OCI-LY1 (cell line): ENCODE measurements at regions not wholly inside any gene's neighbourhood (a gene's known extent, or its start where the extent isn't known, plus 50 kb on each side); places are given as distances from the start of the nearest gene placed in this dataset.

Experiments
- H2AFZ ChIP-seq: fragments of 200-600 bp; sonication (generic), shearing (Covaris generic); 2 replicates; pipeline ENCODE4 v1.6.0; 2014; ENCODE audit warnings: antibody characterized with exemption, mild to moderate bottlenecking, low read length
- H3F3A ChIP-seq: fragments of 200-600 bp; sonication (generic), shearing (Covaris generic); 2 replicates; pipeline ENCODE4 v1.6.0; 2014; ENCODE audit warnings: mild to moderate bottlenecking, antibody characterized with exemption, low read length, moderate library complexity; ENCODE audit not compliant: insufficient read depth
- H3K27ac ChIP-seq: fragments of 200-600 bp; sonication (generic); 2 replicates; pipeline ENCODE4 v1.5.1; 2014; ENCODE audit warnings: low read length, mixed run types, mild to moderate bottlenecking, low read depth; ENCODE audit not compliant: poor library complexity, severe bottlenecking
- H3K27me3 ChIP-seq: fragments of 200-600 bp; sonication (generic); 2 replicates; pipeline ENCODE4 v1.6.0; 2014; ENCODE audit warnings: antibody characterized with exemption, mild to moderate bottlenecking, low read length, moderate library complexity; ENCODE audit not compliant: insufficient read depth
- H3K36me3 ChIP-seq: fragments of 200-600 bp; sonication (generic); 2 replicates; pipeline ENCODE4 v1.6.1; 2014; ENCODE audit warnings: mild to moderate bottlenecking, antibody characterized with exemption, low read length, moderate library complexity, mixed read lengths; ENCODE audit not compliant: insufficient read depth
- H3K4me1 ChIP-seq: fragments of 200-600 bp; sonication (generic); 2 replicates; pipeline ENCODE4 v1.5.1; 2014; ENCODE audit warnings: mild to moderate bottlenecking, low read length, moderate library complexity; ENCODE audit not compliant: insufficient read depth, severe bottlenecking
- H3K4me2 ChIP-seq: fragments of 200-600 bp; sonication (generic), shearing (Covaris generic); 2 replicates; pipeline ENCODE4 v1.6.1; 2014; ENCODE audit warnings: low read length
- H3K4me3 ChIP-seq: fragments of 200-600 bp; sonication (generic); 2 replicates; pipeline ENCODE4 v1.5.1; 2014; ENCODE audit warnings: low read length, low read depth, mild to moderate bottlenecking, mixed read lengths; ENCODE audit not compliant: poor library complexity, severe bottlenecking
- H3K79me2 ChIP-seq: fragments of 200-600 bp; shearing (Covaris generic); 2 replicates; pipeline ENCODE4 v1.6.1; 2016; ENCODE audit warnings: mixed run types, low read length, mixed read lengths; ENCODE audit not compliant: insufficient read depth
- H3K9ac ChIP-seq: fragments of 200-600 bp; sonication (generic), shearing (Covaris generic); 2 replicates; pipeline ENCODE4 v1.6.1; 2014; ENCODE audit warnings: mild to moderate bottlenecking, low read length, mixed read lengths
- H3K9me2 ChIP-seq: fragments of 200-600 bp; sonication (generic), shearing (Covaris generic); 2 replicates; pipeline ENCODE4 v1.6.1; 2014; ENCODE audit warnings: low read depth, mild to moderate bottlenecking, low read length, mixed read lengths
- H3K9me3 ChIP-seq: fragments of 200-600 bp; shearing (Covaris generic); 2 replicates; pipeline ENCODE4 v1.6.1; 2014; ENCODE audit warnings: low read length, mixed read lengths
- H4K20me1 ChIP-seq: fragments of 200-600 bp; sonication (generic), shearing (Covaris generic); 2 replicates; pipeline ENCODE4 v1.6.0; 2016; ENCODE audit warnings: mild to moderate bottlenecking, low read length; ENCODE audit not compliant: insufficient read depth
- EZH2 ChIP-seq: fragments of 200-600 bp; sonication (generic), shearing (Covaris generic); IDR thresholded peaks from 2 replicates; pipeline ENCODE4 v1.8.0; 2017; ENCODE audit warnings: borderline replicate concordance, mixed run types, mild to moderate bottlenecking, antibody characterized with exemption, low read length, moderate library complexity, mixed read lengths
- TF ChIP-seq, protein P1 (sequence below): fragments of 200-600 bp; sonication (generic), shearing (Covaris generic); IDR thresholded peaks from 2 replicates; pipeline ENCODE4 v1.5.1; 2017; ENCODE audit warnings: mild to moderate bottlenecking, antibody characterized with exemption, low read length, moderate library complexity, mixed read lengths

DNA sequence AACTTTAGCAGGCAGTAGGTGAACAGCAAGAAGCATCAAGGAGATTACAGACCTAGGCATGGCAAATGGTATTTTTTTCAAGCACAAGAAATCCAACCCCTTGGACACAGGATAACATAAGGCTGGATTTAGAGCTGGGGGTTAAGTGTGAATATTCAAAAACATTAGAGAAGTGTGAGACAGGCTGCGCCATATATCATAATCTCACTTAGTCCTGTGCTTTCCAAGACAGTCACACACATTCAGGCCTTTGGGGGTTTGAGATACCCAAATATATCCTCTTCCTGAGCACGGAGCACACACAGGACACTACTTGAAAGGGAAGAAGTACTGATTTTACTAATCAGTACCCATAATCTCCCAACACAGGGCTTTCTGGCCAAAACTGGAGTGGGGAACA is 83.0 kb upstream of the CLDN18 start:
- Histone ChIP-seq H3F3A (no peaks in the 10 kb centered on the region), H4K20me1 (no peaks in the 10 kb centered on the region), H3K27ac (no peak overlapping the region), H3K27me3 (no peaks in the 10 kb centered on the region), H3K79me2 (no peaks in the 10 kb centered on the region), H3K36me3 (no peaks in the 10 kb centered on the region), H3K4me2 (no peak overlapping the region), H3K9me3 (no peaks in the 10 kb centered on the region), H3K4me3 (no peak overlapping the region), H3K9ac (no peak overlapping the region), H3K9me2 (no peaks in the 10 kb centered on the region), H3K4me1 (no peaks in the 10 kb centered on the region), H2AFZ (no peak overlapping the region)
- TF ChIP-seq, protein P1, sequence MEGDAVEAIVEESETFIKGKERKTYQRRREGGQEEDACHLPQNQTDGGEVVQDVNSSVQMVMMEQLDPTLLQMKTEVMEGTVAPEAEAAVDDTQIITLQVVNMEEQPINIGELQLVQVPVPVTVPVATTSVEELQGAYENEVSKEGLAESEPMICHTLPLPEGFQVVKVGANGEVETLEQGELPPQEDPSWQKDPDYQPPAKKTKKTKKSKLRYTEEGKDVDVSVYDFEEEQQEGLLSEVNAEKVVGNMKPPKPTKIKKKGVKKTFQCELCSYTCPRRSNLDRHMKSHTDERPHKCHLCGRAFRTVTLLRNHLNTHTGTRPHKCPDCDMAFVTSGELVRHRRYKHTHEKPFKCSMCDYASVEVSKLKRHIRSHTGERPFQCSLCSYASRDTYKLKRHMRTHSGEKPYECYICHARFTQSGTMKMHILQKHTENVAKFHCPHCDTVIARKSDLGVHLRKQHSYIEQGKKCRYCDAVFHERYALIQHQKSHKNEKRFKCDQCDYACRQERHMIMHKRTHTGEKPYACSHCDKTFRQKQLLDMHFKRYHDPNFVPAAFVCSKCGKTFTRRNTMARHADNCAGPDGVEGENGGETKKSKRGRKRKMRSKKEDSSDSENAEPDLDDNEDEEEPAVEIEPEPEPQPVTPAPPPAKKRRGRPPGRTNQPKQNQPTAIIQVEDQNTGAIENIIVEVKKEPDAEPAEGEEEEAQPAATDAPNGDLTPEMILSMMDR = no peak
- TF ChIP-seq EZH2 = no peak

DNA sequence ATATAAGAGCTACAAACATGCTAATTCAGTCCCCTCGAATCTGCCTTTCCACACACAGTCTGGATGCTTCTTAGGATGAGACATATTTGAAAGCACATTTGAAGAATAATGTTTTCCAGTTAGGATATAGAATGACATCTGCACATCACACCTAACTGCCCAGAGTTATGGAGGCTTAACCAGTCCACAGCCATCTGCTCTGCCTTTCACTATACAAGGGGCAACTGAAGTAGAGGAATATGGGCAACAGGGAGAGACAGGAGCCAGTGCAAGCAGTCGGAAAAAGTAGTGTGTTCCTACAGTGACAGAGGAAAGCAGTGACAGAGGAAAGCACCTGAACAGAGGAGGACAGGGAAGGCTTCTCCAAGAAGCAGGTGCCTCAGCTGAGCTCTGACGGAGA is 79.0 kb upstream of the CLDN18 start:
- no peaks in the 10 kb centered on the region for H3K9me3 ChIP-seq
- no peak overlapping the region for H3K4me3 ChIP-seq
- no peaks in the 10 kb centered on the region for H3K4me1 ChIP-seq
- H3K27ac ChIP-seq = no peak overlapping the region
- H4K20me1 ChIP-seq = no peaks in the 10 kb centered on the region
- H3K9me2 ChIP-seq = no peaks in the 10 kb centered on the region
- H3K4me2 ChIP-seq = no peak overlapping the region
- H3K9ac ChIP-seq = no peak overlapping the region
- no peaks in the 10 kb centered on the region for H3K27me3 ChIP-seq
- TF ChIP-seq EZH2 = no peak
- TF ChIP-seq, protein P1 = no peak
- H3F3A ChIP-seq = no peaks in the 10 kb centered on the region
- no peaks in the 10 kb centered on the region for H3K79me2 ChIP-seq
- H2AFZ ChIP-seq = no peak overlapping the region
- H3K36me3 ChIP-seq = no peaks in the 10 kb centered on the region

DNA sequence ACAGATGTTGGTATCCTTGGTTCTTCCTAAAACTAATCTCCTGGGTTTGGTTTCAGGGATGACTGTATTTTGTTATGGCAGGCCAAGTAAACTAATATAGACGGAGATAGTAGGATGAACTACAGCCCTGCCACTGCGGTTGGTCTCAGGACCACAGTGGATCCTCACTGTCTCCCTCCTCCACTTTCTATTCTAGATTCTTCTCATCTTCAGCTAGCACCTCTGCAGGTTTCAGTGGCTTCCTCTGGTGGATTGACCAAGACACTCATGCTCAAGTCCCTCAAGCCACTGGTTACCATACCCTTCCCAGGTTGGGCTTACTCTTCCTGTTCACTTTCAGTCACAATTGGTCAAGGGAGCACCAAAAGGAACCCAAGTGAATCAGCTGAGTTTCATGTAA is 71.1 kb upstream of the CLDN18 start:
- Histone ChIP-seq H3K27ac (no peak overlapping the region), H3F3A (no peaks in the 10 kb centered on the region)
- TF ChIP-seq EZH2 = no peak
- TF ChIP-seq, protein P1 = no peak

More for the DNA sequence above, 71.1 kb upstream of the CLDN18 start:
- Histone ChIP-seq H3K79me2 (no peaks in the 10 kb centered on the region), H3K9me2 (no peaks in the 10 kb centered on the region), H3K4me3 (no peak overlapping the region), H3K9ac (no peak overlapping the region), H3K27me3 (no peaks in the 10 kb centered on the region), H3K4me1 (no peaks in the 10 kb centered on the region), H4K20me1 (no peaks in the 10 kb centered on the region), H3K9me3 (no peaks in the 10 kb centered on the region), H3K4me2 (no peak overlapping the region), H3K36me3 (no peaks in the 10 kb centered on the region), H2AFZ (no peak overlapping the region)
